B cell (primary cell): ENCODE measurements at regions not wholly inside any gene's neighbourhood (a gene's known extent, or its start where the extent isn't known, plus 50 kb on each side); places are given as distances from the start of the nearest gene placed in this dataset.

Experiments
- CTCF ChIP-seq: fragments of 200-600 bp; IDR thresholded peaks from one replicate; pipeline ENCODE4 v1.8.0; 2022; ENCODE audit warnings: antibody characterized with exemption, mild to moderate bottlenecking
- EZH2 ChIP-seq: IDR thresholded peaks from 2 replicates; pipeline ENCODE4 v1.6.1; 2012; ENCODE audit warnings: borderline replicate concordance, low read depth, mild to moderate bottlenecking, moderate library complexity, low read length; ENCODE audit not compliant: insufficient read depth, poor library complexity, severe bottlenecking

- TF ChIP-seq CTCF (no peak), EZH2 (no peak)
Measured at GRCh38 chr16:61332461-61332860, 703.8 kb downstream of the CDH8 start.
